ENCODE measurements at regions not wholly inside any gene's neighbourhood (a gene's known extent, or its start where the extent isn't known, plus 50 kb on each side); places are given as distances from the start of the nearest gene placed in this dataset.

DNA sequence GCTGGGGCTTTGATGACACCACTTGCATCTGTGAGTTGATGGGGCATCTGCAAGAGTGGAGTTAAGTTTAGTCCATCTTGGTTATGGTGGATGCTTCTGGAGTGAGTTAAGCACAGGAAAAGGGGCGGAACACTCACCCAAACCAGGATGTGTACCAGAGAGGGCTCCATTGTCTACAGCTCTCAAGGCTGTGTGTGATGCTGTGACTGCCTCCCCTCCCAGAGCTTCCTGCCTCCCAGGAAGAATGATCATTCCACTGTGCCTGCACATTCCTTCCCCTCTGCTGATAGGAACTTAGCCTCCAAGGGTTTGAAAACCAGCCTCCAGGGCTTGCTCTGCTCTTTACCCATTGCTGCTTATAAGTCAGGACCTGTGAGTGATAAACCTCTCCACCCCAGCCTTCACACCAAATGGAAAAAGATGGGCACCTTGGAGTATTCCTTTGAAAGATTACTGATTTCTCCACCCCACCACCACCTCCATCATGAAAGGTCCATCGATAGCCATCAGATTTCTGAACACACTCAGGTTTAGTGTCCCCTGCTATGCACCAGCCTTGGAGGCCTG lies 160.1 kb upstream of the SPRY4 start:
- no peak for TF ChIP-seq CTCF (IDR thresholded peaks at IDR 0.05; ENCODE audit: partially characterized antibody, unreplicated experiment)
- no peak overlapping the region for H3K27ac Mint-ChIP-seq (ENCODE audit: unreplicated experiment)
- H3K4me1 Mint-ChIP-seq (ENCODE audit: low read depth, unreplicated experiment), result peaks cover 11% of the 10 kb centered on the region
- no peaks in the 10 kb centered on the region for H3K36me3 Mint-ChIP-seq (ENCODE audit: unreplicated experiment)
- H3K27me3 Mint-ChIP-seq (ENCODE audit: unreplicated experiment), result peaks cover 3% of the 10 kb centered on the region
- H3K4me3 Mint-ChIP-seq (ENCODE audit: unreplicated experiment), result no peak overlapping the region
- DNase-seq, result no peak
- H3K9me3 Mint-ChIP-seq (ENCODE audit: unreplicated experiment), result peaks cover 2% of the 10 kb centered on the region

GRCh38 chr5:142482207-142482606 lies 157.4 kb upstream of the SPRY4 start:
- no peak for DNase-seq
- Mint-ChIP-seq H3K9me3 (ENCODE audit: unreplicated experiment) (peaks cover 8% of the 10 kb centered on the region), H3K4me3 (ENCODE audit: unreplicated experiment) (no peak overlapping the region), H3K27me3 (ENCODE audit: unreplicated experiment) (peaks cover 5% of the 10 kb centered on the region), H3K36me3 (ENCODE audit: unreplicated experiment) (no peaks in the 10 kb centered on the region), H3K4me1 (ENCODE audit: low read depth, unreplicated experiment) (peaks cover 11% of the 10 kb centered on the region), H3K27ac (ENCODE audit: unreplicated experiment) (no peak overlapping the region)
- no peak for TF ChIP-seq CTCF (IDR thresholded peaks at IDR 0.05; ENCODE audit: partially characterized antibody, unreplicated experiment)

GRCh38 chr5:142481410-142481809 lies 156.6 kb upstream of the SPRY4 start:
- TF ChIP-seq CTCF (IDR thresholded peaks at IDR 0.05; ENCODE audit: partially characterized antibody, unreplicated experiment), result no peak
- Mint-ChIP-seq H3K4me3 (ENCODE audit: unreplicated experiment) (no peak overlapping the region), H3K27me3 (ENCODE audit: unreplicated experiment) (peaks cover 5% of the 10 kb centered on the region), H3K36me3 (ENCODE audit: unreplicated experiment) (no peaks in the 10 kb centered on the region), H3K27ac (ENCODE audit: unreplicated experiment) (no peak overlapping the region), H3K4me1 (ENCODE audit: low read depth, unreplicated experiment) (peaks cover 11% of the 10 kb centered on the region), H3K9me3 (ENCODE audit: unreplicated experiment) (peaks cover 8% of the 10 kb centered on the region)
- DNase-seq, result no peak

DNA sequence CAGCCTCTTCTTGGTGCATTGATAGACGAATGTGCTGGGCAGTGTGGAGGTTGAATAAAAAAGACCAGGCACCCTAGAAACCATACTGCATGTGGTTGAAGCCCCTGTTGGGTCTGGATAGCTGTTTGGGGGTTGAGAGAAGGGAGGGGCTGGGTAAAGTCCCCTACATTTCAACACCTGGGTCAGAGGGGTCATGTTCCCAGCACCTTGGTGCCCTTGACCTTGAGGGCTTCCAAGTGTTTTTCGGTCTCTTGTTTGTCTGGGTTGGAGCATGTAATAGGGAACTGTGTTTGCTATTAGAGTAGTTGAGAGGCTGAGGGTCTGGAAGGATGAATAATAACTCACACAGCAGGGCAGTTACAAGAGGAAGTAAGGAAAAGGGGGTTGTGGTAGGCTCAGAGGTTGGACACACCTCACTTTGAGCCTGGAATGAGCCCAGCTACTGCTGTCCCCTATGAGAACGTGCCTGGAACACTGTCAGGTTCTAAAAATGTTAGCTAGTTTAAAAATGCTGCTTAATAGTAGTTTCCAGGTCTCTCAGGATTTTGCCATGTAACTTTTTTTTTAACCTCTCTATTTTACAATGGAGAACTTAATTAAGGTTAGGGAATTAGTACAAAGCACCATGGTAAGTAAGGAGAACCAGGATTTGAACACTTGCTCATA lies 155.2 kb upstream of the SPRY4 start:
- H3K27me3 Mint-ChIP-seq (ENCODE audit: unreplicated experiment), result peaks cover 5% of the 10 kb centered on the region
- DNase-seq, result no peak
- no peak overlapping the region for H3K27ac Mint-ChIP-seq (ENCODE audit: unreplicated experiment)
- H3K4me1 Mint-ChIP-seq (ENCODE audit: low read depth, unreplicated experiment), result peaks cover 15% of the 10 kb centered on the region
- TF ChIP-seq CTCF (IDR thresholded peaks at IDR 0.05; ENCODE audit: partially characterized antibody, unreplicated experiment), result no peak
- H3K36me3 Mint-ChIP-seq (ENCODE audit: unreplicated experiment), result no peaks in the 10 kb centered on the region
- no peak overlapping the region for H3K4me3 Mint-ChIP-seq (ENCODE audit: unreplicated experiment)
- peaks cover 8% of the 10 kb centered on the region for H3K9me3 Mint-ChIP-seq (ENCODE audit: unreplicated experiment)

GRCh38 chr5:142479150-142479549 lies 154.3 kb upstream of the SPRY4 start:
- no peak for DNase-seq
- Mint-ChIP-seq H3K27me3 (ENCODE audit: unreplicated experiment) (peaks cover 5% of the 10 kb centered on the region), H3K9me3 (ENCODE audit: unreplicated experiment) (peaks cover 8% of the 10 kb centered on the region), H3K4me3 (ENCODE audit: unreplicated experiment) (no peak overlapping the region), H3K4me1 (ENCODE audit: low read depth, unreplicated experiment) (peaks cover 20% of the 10 kb centered on the region), H3K27ac (ENCODE audit: unreplicated experiment) (no peak overlapping the region), H3K36me3 (ENCODE audit: unreplicated experiment) (no peaks in the 10 kb centered on the region)
- no peak for TF ChIP-seq CTCF (IDR thresholded peaks at IDR 0.05; ENCODE audit: partially characterized antibody, unreplicated experiment)
